GM10266 (cell line): ENCODE measurements at regions not wholly inside any gene's neighbourhood (a gene's known extent, or its start where the extent isn't known, plus 50 kb on each side); places are given as distances from the start of the nearest gene placed in this dataset.

Source experiments
- DNase-seq: peaks from one replicate; pipeline ENCODE4 v3.0.0; 2012; ENCODE audit errors: extremely low spot score
- TF ChIP-seq, protein P1 (sequence below): IDR thresholded peaks from 2 replicates; pipeline ENCODE4 v1.5.1; 2012; ENCODE audit warnings: mild to moderate bottlenecking, low read depth; ENCODE audit not compliant: control insufficient read depth, insufficient read depth; ENCODE audit errors: missing control alignments

DNA sequence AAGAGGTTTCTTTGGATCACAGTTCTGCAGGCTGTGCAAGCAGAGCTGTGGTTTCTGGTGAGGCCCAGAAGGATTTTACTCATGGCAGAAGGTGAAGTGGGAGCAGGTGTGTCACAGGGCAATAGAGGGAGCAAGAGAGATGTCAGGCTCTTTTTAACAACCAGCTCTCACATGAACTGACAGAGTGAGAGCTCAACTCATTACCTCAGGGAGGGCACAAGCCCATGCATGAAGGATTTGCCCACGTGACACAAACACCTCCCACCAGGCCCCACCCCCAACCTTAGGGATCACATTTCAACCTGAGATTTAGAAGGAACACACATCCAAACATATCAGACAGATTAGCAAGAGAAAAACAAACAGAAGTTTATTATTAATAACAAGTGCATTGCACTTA is 470.4 kb downstream of the GALC start:
- DNase-seq, result no peak
- TF ChIP-seq, protein P1, sequence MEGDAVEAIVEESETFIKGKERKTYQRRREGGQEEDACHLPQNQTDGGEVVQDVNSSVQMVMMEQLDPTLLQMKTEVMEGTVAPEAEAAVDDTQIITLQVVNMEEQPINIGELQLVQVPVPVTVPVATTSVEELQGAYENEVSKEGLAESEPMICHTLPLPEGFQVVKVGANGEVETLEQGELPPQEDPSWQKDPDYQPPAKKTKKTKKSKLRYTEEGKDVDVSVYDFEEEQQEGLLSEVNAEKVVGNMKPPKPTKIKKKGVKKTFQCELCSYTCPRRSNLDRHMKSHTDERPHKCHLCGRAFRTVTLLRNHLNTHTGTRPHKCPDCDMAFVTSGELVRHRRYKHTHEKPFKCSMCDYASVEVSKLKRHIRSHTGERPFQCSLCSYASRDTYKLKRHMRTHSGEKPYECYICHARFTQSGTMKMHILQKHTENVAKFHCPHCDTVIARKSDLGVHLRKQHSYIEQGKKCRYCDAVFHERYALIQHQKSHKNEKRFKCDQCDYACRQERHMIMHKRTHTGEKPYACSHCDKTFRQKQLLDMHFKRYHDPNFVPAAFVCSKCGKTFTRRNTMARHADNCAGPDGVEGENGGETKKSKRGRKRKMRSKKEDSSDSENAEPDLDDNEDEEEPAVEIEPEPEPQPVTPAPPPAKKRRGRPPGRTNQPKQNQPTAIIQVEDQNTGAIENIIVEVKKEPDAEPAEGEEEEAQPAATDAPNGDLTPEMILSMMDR, result no peak

- TF ChIP-seq, protein P1, result no peak
- no peak for DNase-seq
These were observed 484.6 kb downstream of the GALC start for GRCh38 chr14:87508333-87508732.

DNA sequence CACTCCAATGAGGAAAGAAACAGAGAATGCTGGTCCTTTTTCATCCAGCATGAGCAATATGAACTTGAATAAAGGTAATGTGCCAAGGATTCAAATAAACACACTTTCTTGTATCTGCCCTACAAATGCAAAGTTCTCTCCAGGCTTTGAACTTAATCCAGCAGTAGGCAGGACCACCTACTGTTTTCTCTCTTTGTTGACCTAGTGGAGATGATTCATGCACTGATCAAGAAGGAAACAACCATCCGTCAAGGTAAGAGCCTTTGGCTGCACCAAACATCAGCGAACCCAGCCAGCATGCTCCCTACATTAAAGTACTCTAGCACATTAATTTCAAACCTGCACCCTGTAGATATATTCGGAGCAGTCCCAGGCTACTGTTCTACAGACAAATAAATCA is 489.3 kb downstream of the GALC start:
- TF ChIP-seq, protein P1, result no peak
- DNase-seq, result no peak

GRCh38 chr14:87497301-87497700 is 495.7 kb downstream of the GALC start:
- no peak for DNase-seq
- TF ChIP-seq, protein P1, result no peak

GRCh38 chr14:87494010-87494409 is 499.0 kb downstream of the GALC start:
- TF ChIP-seq, protein P1, result no peak
- no peak for DNase-seq

DNA sequence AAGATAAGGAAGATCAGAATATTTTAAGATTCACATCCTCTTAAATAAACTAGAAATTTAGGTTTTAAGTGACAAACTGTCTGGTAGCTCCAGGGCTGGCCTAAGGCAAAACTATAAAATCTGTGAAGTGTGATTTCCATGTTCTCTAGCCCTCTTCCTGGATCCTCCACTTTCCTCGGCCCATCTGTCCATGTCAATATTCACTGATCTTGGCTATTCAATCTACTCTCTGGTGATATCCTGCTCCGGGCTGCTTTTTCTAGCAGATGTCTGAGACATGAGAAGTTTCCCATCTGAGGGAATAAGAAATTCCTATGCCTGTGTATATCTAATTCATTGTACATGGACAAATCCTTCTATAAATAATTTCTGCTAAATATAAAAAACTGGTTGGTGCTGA is 500.4 kb downstream of the GALC start:
- TF ChIP-seq, protein P1, result no peak
- no peak for DNase-seq

- TF ChIP-seq, protein P1, result no peak
- no peak for DNase-seq
These were observed 501.2 kb downstream of the GALC start for GRCh38 chr14:87491816-87492215.
